ENCODE measurements at regions not wholly inside any gene's neighbourhood (a gene's known extent, or its start where the extent isn't known, plus 50 kb on each side); places are given as distances from the start of the nearest gene placed in this dataset.

- TF ChIP-seq POLR2A (IDR thresholded peaks at IDR 0.05), result no peak
- no peak for TF ChIP-seq CTCF (IDR thresholded peaks at IDR 0.05)
- TF ChIP-seq EP300 (IDR thresholded peaks at IDR 0.05), result no peak
These were observed 1582.1 kb downstream of the BRINP3 start for GRCh38 chr1:188895611-188896010.

All from sigmoid colon (tissue), 4 donors.